ENCODE measurements at regions not wholly inside any gene's neighbourhood (a gene's known extent, or its start where the extent isn't known, plus 50 kb on each side); places are given as distances from the start of the nearest gene placed in this dataset.
A peak's percentile ranks its signal among the peaks of the same experiment; 100 is the strongest.

DNA sequence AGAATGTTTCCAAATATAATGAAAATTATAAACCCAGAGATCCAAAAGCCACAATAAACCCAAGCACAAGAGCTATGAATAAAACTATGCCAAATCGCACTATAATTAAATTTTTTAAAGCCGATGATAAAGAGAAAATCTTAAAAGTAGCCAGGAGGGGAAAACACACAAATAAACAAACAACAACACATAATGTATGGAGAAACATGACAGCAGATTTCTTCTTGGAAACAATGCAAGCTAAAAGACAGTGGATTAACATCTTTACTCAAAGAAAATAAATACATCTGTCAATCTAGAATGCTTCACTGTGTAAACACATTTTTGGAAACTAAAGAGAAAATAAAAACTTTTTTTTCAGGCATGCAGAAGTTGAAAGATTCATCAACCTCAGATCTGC lies 53.0 kb upstream of the SMOX start:
- no peak overlapping the region for H3K4me3 ChIP-seq (ENCODE audit: low read depth, low read length)
- TF ChIP-seq, protein P1, sequence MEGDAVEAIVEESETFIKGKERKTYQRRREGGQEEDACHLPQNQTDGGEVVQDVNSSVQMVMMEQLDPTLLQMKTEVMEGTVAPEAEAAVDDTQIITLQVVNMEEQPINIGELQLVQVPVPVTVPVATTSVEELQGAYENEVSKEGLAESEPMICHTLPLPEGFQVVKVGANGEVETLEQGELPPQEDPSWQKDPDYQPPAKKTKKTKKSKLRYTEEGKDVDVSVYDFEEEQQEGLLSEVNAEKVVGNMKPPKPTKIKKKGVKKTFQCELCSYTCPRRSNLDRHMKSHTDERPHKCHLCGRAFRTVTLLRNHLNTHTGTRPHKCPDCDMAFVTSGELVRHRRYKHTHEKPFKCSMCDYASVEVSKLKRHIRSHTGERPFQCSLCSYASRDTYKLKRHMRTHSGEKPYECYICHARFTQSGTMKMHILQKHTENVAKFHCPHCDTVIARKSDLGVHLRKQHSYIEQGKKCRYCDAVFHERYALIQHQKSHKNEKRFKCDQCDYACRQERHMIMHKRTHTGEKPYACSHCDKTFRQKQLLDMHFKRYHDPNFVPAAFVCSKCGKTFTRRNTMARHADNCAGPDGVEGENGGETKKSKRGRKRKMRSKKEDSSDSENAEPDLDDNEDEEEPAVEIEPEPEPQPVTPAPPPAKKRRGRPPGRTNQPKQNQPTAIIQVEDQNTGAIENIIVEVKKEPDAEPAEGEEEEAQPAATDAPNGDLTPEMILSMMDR (IDR thresholded peaks at IDR 0.05; ENCODE audit: low read depth, low read length) = no peak
- no peaks in the 10 kb centered on the region for H3K36me3 ChIP-seq
- no peak overlapping the region for H3K27ac ChIP-seq
- H3K27me3 ChIP-seq (ENCODE audit: insufficient read depth, low read depth, severe bottlenecking) = no peaks in the 10 kb centered on the region
- H3K9me3 ChIP-seq (ENCODE audit: severe bottlenecking) = peaks cover 4% of the 10 kb centered on the region
- no peak for DNase-seq

DNA sequence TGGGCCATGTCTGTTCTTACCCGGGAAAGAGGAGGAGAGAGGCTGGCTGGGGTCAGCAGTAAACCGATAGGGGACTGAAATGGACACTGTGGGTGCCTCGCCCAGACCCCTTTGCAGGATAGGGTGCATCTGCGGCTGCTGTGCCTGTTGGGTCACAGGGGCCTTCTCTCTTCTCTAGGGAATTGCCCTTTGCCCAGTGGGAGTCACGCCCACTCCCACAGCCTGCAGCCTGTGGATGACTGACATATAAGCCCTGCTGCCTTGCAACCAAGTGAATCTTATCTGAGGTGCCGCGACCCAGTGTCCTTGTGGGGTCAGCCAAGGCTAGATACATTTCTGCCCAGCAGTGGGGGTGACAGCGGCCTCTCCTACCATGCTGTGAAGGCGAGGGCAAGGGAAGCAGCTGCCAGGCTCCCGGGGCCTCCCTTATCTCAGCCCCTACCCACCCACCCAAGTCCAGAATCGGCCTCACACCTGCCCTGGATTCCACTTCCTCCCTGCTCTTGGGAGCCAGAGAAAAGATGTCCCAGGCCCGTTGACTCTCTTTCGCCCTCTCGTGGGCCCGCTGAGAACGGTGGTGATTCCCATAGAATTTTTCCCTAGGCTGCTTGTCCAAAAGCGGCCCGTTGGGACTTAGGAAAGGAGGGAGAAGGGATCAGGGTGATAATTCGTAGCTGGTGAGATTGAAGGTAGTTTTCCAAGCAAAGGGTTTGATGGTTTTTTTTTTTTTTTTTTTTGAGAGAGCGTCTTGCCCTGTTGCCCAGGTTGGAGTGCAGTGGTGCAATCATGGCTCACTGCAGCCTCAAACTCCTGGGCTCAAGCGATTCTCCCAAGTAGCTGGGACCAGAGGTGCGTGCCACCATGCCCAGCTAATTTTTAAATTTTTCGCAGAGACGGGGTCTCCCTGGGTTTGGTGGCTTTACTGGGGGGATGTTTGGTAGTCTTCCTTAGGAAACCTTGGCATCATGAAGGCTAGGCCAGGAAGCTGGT lies 56.8 kb upstream of the SMOX start:
- Histone ChIP-seq H3K36me3 (no peaks in the 10 kb centered on the region), H3K27me3 (ENCODE audit: insufficient read depth, low read depth, severe bottlenecking) (no peaks in the 10 kb centered on the region), H3K9me3 (ENCODE audit: severe bottlenecking) (peaks cover 4% of the 10 kb centered on the region), H3K4me3 (ENCODE audit: low read depth, low read length) (no peak overlapping the region), H3K27ac (no peak overlapping the region)
- peak; percentile 65 for DNase-seq
- TF ChIP-seq, protein P1 (IDR thresholded peaks at IDR 0.05; ENCODE audit: low read depth, low read length) = peak; percentile 71

DNA sequence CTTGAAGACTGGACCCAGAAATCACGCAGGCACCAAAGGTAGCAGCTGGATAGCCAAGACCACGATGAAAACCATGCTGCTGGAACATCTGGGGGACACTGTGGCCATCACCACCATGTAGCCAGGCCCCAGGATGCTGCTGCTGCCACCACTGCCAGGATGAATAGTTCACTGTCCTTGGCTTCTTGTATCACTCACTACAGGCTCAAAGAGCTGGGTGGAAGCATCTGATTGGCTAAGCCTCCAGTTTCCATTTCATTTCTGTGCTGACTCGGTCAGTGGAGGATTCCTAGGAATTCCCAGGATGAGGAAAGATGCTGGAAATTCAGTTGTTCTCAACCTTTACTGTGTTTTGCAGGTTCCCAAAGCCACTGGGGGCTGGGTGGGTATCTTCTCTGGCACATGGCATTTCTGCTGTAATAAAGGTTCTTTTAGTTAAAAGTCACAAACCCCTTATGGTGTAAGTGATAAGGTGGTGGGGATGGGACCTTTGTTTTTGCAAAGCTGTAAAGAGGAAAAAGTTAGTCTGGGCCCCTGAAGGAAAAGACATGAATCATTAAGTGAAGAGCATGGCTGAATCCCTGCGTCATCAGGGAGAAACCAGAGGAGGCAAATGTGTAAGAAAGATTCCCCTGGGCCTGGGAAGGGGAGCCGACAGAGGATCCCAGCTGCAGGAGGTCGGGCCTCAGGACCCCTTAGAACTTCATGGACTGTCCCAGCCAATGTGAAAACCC lies 57.7 kb upstream of the SMOX start:
- no peaks in the 10 kb centered on the region for H3K27me3 ChIP-seq (ENCODE audit: insufficient read depth, low read depth, severe bottlenecking)
- no peak overlapping the region for H3K4me3 ChIP-seq (ENCODE audit: low read depth, low read length)
- H3K9me3 ChIP-seq (ENCODE audit: severe bottlenecking) = peaks cover 4% of the 10 kb centered on the region
- TF ChIP-seq, protein P1 (IDR thresholded peaks at IDR 0.05; ENCODE audit: low read depth, low read length) = no peak
- H3K27ac ChIP-seq = no peak overlapping the region
- no peak for DNase-seq
- no peaks in the 10 kb centered on the region for H3K36me3 ChIP-seq

DNA sequence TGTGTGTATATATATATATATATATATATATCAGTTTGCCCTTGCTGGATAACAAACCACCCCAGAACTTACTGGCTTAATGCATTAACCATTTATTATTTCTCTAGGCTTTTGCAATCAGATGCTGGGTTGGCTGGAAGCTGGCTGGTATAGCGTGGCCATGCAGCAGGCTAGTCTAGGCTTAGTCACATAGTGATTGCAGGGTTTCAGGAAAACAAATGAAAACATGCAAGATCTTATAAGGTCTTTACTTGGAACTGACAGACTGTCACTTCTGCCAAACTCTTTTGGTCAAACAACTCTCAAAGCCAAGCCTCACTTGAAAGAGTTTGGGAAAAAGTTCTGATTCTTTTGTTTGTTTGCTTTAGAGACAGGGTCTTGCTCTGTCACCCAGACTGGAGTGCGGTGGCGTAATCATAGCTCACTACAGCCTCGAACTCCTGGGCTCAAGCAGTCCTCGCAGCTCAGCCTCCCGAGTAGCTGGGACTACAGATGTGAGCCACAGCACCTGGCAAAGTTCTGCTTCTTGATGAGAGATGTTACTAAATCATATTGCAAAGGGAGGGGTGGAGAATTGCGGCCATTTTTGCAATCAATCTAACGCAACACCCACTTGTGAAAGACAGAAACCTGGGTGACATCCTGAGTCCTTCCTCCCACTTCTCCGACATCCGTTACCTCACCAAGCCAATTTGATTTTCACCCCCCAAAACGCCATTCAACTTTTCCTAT lies 58.7 kb upstream of the SMOX start:
- TF ChIP-seq, protein P1 (IDR thresholded peaks at IDR 0.05; ENCODE audit: low read depth, low read length) = no peak
- no peaks in the 10 kb centered on the region for H3K27me3 ChIP-seq (ENCODE audit: insufficient read depth, low read depth, severe bottlenecking)
- no peak for DNase-seq
- no peaks in the 10 kb centered on the region for H3K36me3 ChIP-seq
- no peak overlapping the region for H3K27ac ChIP-seq
- H3K9me3 ChIP-seq (ENCODE audit: severe bottlenecking) = no peaks in the 10 kb centered on the region
- no peak overlapping the region for H3K4me3 ChIP-seq (ENCODE audit: low read depth, low read length)

DNA sequence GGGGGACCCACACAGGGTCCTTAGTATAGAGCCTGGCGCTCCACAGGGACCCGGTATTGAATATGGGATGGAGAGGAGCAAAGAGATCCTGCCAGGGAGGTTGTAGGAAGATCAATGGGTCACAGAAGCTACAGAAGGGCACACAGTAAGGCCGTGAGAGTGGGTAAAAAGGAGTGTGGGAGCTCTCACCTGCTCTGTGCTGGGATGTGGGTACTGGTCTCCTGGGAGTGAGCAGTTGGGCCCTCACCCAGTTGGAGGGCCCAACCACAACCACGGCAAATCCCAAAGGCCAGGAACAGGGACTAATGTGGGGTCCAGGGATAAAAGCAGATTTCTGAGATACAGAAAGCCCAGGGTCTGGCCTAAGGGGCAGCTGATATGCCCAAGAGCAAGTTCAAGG lies 59.9 kb upstream of the SMOX start:
- Histone ChIP-seq H3K27me3 (ENCODE audit: insufficient read depth, low read depth, severe bottlenecking) (no peaks in the 10 kb centered on the region), H3K9me3 (ENCODE audit: severe bottlenecking) (no peaks in the 10 kb centered on the region), H3K4me3 (ENCODE audit: low read depth, low read length) (no peak overlapping the region), H3K36me3 (no peaks in the 10 kb centered on the region), H3K27ac (no peak overlapping the region)
- no peak for DNase-seq
- TF ChIP-seq, protein P1 (IDR thresholded peaks at IDR 0.05; ENCODE audit: low read depth, low read length) = no peak

All from WERI-Rb-1 (cell line).